ENCODE measurements at regions not wholly inside any gene's neighbourhood (a gene's known extent, or its start where the extent isn't known, plus 50 kb on each side); places are given as distances from the start of the nearest gene placed in this dataset.

DNA sequence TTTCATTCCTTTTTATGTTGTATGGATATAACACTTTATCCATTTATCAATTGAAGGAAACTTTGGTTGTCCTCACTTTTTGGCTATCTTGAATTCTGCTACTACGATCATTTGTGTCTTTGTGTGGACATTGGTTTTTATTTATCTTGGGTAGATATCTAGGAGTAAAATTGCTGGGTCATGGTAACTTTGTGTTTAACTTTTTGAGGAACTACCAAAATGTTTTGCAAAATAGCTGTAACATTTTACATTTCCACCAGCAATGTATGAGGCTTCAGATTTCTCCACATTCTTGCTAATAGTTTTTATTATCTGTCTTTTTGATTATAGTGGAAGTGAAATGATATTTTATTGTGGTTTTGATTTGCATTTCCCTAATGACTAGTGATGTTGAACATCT, 55.6 kb downstream of the TLNRD1 start:
- 34 to 47% methylated on average over 1 of the region's 1 CpG for WGBS, 2 donors
- TF ChIP-seq POLR2A (IDR thresholded peaks at IDR 0.05) (no peak), EP300 (IDR thresholded peaks at IDR 0.05) (no peak)
- TF ChIP-seq, protein P1, sequence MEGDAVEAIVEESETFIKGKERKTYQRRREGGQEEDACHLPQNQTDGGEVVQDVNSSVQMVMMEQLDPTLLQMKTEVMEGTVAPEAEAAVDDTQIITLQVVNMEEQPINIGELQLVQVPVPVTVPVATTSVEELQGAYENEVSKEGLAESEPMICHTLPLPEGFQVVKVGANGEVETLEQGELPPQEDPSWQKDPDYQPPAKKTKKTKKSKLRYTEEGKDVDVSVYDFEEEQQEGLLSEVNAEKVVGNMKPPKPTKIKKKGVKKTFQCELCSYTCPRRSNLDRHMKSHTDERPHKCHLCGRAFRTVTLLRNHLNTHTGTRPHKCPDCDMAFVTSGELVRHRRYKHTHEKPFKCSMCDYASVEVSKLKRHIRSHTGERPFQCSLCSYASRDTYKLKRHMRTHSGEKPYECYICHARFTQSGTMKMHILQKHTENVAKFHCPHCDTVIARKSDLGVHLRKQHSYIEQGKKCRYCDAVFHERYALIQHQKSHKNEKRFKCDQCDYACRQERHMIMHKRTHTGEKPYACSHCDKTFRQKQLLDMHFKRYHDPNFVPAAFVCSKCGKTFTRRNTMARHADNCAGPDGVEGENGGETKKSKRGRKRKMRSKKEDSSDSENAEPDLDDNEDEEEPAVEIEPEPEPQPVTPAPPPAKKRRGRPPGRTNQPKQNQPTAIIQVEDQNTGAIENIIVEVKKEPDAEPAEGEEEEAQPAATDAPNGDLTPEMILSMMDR (IDR thresholded peaks at IDR 0.05), result no peak
- Histone ChIP-seq H3K27ac (no peak overlapping the region), H3K4me1 (peaks cover 0 to 7% (median 0%) of the 10 kb centered on the region in 4 donors), H3K4me3 (no peak overlapping the region), H3K9me3 (no peaks in the 10 kb centered on the region), H3K27me3 (no peaks in the 10 kb centered on the region), H3K36me3 (no peaks in the 10 kb centered on the region)
- DNase-seq (ENCODE audit: low spot score in 2 of 2), result no peak

DNA sequence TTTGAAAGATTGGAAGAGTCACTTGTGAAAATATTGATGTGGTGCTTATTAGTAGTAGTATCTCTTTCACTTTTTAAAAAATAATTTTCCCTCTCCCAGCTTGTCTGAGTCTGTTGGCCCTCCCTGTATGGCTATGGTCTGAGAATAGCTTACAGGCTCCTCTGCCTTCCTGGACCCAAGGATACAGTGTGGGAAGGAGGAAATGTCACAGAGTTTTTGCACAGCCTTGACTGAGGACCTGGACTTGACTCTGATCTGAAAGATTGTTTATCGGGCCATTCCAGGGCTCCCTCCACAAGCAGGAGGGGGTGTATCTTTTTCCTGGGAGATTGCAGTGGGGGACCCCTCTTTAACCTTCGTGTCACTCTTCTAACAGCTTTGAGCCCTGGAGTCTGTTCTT, 59.7 kb downstream of the TLNRD1 start:
- no peak overlapping the region for H3K27ac ChIP-seq
- H3K36me3 ChIP-seq, result no peaks in the 10 kb centered on the region
- TF ChIP-seq, protein P1 (IDR thresholded peaks at IDR 0.05), result no peak
- no peak for TF ChIP-seq EP300 (IDR thresholded peaks at IDR 0.05)
- no peak for TF ChIP-seq POLR2A (IDR thresholded peaks at IDR 0.05)
- no peak for DNase-seq (ENCODE audit: low spot score in 2 of 2)
- WGBS, 2 donors, result 76 to 90% methylated on average over 2 of the region's 2 CpGs
- H3K9me3 ChIP-seq, result no peaks in the 10 kb centered on the region
- H3K4me3 ChIP-seq, result no peak overlapping the region
- peaks cover 0 to 7% (median 0%) of the 10 kb centered on the region in 4 donors for H3K4me1 ChIP-seq
- no peaks in the 10 kb centered on the region for H3K27me3 ChIP-seq

DNA sequence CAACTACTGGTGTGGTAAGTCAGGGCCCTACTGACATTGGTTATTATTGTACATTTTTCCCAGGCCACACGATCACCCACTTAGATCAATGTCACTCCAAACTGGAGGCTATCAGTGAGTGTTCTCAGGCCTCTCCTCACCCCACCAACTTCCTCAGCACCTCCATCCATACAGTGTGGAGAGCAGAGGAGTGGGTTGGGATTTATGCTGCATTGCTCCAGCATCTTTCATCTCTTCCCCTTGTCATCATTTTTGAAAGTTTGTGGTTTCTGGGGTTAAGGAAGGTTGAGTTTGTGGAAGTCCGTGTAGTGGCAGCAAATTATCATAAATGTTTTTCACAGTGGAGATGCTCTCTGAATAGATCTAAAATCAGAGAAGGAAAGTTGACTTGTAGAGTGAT, 60.2 kb downstream of the TLNRD1 start:
- no peaks in the 10 kb centered on the region for H3K36me3 ChIP-seq
- 37 to 54% methylated on average over 2 of the region's 2 CpGs for WGBS, 2 donors
- no peak overlapping the region for H3K4me3 ChIP-seq
- DNase-seq (ENCODE audit: low spot score in 2 of 2), result no peak
- no peaks in the 10 kb centered on the region for H3K9me3 ChIP-seq
- H3K27me3 ChIP-seq, result no peaks in the 10 kb centered on the region
- peaks cover 0 to 7% (median 0%) of the 10 kb centered on the region in 4 donors for H3K4me1 ChIP-seq
- TF ChIP-seq, protein P1 (IDR thresholded peaks at IDR 0.05), result no peak
- TF ChIP-seq EP300 (IDR thresholded peaks at IDR 0.05), result no peak
- TF ChIP-seq POLR2A (IDR thresholded peaks at IDR 0.05), result no peak
- no peak overlapping the region for H3K27ac ChIP-seq

DNA sequence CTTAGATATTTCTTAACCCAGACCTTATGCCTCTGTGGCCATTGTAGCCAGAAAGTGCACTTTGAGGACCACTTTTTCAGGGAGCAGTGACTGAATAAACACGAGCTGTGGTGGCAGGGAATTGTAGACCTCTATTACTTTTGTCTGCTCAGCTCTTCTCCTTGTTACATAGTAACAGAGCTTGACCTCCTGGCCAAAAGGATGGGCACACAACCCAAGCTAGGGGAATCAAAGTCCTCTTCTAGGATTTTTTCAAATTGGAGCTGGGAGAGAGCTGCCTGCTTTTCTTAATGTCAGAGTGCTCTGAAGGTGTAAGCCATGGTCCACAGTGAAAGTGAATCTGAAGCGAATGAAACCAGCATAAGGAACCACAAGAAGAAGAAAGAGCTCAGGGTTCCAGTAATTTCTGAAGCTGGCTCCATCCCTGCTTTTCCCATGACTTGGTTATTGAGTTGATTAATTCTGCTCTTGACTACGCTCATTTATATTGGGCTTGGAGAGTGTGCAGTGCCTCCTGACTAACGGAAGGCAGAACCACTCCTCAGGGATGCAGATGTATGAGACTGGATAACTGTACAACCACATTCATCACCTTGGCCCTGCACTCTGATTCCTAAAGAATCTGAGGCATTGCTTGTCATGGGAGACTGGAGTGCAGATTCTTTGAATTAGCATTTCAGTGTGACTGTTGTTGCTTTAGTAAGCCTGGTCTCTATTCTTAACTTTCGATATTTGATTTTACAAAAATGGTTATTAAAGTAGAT, 60.9 kb downstream of the TLNRD1 start:
- H3K27ac ChIP-seq, result no peak overlapping the region
- peaks cover 0 to 1% (median 0%) of the 10 kb centered on the region in 4 donors for H3K4me1 ChIP-seq
- no peaks in the 10 kb centered on the region for H3K36me3 ChIP-seq
- no peak for DNase-seq (ENCODE audit: low spot score in 2 of 2)
- TF ChIP-seq EP300 (IDR thresholded peaks at IDR 0.05) (no peak), POLR2A (IDR thresholded peaks at IDR 0.05) (no peak)
- TF ChIP-seq, protein P1 (IDR thresholded peaks at IDR 0.05), result no peak
- no peaks in the 10 kb centered on the region for H3K27me3 ChIP-seq
- WGBS, 2 donors, result 88 to 92% methylated on average over 5 of the region's 5 CpGs
- H3K9me3 ChIP-seq, result no peaks in the 10 kb centered on the region
- no peak overlapping the region for H3K4me3 ChIP-seq

DNA sequence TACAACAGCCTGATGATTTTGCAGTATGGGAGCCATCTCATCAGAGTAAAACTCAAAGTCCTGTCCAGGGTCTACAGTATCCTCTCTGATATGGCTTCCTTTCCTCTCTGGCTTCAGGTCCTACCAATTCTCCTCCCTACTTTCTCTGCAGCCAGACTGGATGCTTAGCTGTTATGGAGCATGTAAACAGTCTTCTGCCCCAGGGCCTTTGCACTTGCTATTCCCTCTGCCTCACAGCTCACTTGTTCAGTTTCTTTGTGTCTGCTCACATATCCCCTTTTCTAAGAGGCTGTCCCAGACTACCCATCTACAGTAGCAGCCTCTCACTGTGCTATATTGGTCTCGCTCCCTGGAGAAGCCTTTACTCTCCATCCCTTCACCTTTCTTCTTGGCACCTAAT, 62.2 kb downstream of the TLNRD1 start:
- Histone ChIP-seq H3K4me3 (no peak overlapping the region), H3K27ac (no peak overlapping the region), H3K9me3 (no peaks in the 10 kb centered on the region), H3K27me3 (no peaks in the 10 kb centered on the region), H3K36me3 (no peaks in the 10 kb centered on the region), H3K4me1 (no peaks in the 10 kb centered on the region)
- DNase-seq (ENCODE audit: low spot score in 2 of 2), result no peak
- WGBS, 2 donors, result 100% methylated on average over 1 of the region's 1 CpG
- TF ChIP-seq, protein P1 (IDR thresholded peaks at IDR 0.05), result no peak
- TF ChIP-seq POLR2A (IDR thresholded peaks at IDR 0.05) (no peak), EP300 (IDR thresholded peaks at IDR 0.05) (no peak)
